GM12874 (cell line): ENCODE measurements at regions not wholly inside any gene's neighbourhood (a gene's known extent, or its start where the extent isn't known, plus 50 kb on each side); places are given as distances from the start of the nearest gene placed in this dataset.

ENCODE experiments used
- TF ChIP-seq, protein P1 (sequence below): IDR thresholded peaks from 2 replicates; pipeline ENCODE4 v1.5.1; 2011; ENCODE audit warnings: low read depth, mild to moderate bottlenecking, control low read depth, low read length, moderate library complexity; ENCODE audit not compliant: insufficient read depth

DNA sequence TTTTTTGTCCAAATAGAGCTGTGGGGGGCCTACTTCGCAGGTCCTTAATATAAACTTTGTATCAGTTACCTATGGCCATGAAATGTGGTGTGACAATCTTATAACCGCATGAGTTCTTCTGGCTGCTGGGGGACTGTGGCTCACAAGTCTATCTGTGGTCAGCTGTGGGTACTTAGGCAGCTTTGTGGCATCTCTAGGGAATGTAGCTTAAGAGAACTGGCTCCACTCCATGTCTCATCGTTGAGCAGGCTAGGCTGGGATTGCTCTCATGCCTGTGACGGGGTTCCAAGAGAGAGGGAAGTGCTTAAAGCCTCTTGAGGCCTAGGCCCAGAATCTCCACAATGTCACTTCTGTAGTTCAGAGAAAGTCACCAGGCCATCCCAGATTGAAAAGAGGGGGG, 140.5 kb downstream of the BTBD3 start:
- TF ChIP-seq, protein P1, sequence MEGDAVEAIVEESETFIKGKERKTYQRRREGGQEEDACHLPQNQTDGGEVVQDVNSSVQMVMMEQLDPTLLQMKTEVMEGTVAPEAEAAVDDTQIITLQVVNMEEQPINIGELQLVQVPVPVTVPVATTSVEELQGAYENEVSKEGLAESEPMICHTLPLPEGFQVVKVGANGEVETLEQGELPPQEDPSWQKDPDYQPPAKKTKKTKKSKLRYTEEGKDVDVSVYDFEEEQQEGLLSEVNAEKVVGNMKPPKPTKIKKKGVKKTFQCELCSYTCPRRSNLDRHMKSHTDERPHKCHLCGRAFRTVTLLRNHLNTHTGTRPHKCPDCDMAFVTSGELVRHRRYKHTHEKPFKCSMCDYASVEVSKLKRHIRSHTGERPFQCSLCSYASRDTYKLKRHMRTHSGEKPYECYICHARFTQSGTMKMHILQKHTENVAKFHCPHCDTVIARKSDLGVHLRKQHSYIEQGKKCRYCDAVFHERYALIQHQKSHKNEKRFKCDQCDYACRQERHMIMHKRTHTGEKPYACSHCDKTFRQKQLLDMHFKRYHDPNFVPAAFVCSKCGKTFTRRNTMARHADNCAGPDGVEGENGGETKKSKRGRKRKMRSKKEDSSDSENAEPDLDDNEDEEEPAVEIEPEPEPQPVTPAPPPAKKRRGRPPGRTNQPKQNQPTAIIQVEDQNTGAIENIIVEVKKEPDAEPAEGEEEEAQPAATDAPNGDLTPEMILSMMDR, result no peak

DNA sequence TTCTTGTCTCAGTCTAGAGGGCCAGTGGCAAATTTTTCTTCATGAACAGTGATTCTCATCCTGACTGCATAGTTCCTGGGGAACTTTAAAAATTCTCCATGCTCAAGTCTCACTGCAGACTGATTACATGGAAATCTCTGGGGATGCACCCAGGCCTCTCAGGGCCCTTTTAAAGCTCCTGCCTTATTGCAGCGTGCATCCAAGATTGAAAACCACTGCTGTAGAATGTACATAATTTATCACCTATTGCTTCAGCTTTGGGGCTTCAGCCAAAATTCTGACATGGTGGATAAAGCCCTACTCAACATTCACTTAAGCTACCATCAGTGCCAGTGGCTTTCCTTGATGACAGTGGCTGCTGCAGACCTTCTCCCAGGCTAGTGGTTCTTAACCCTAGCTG, 143.8 kb downstream of the BTBD3 start:
- TF ChIP-seq, protein P1, result no peak

DNA sequence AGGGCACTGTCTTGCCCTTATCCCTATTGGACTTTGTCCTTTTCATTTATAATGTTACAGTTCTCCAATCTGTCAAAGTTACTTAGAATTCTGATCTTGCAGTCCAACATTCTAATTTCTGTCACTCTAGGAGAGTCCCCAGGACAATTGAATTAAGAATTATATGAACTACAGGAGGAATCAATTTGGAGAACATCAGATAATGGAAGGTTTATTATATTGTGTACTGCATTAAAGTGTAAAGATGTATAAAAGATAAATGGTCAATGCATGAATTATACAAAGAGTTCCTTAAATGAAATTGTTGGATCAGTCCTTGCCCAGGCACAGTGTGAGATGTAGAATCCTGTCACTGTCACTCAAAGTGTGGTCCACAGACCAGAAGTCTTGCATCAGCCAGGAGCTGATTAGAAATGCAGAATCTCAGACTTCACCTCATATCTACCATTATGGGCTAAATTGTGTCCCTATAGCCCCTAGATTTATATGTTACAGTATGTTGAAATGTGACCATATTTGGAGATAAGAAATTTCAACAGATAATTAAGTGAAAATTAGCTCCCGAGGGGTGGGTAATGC, 145.5 kb downstream of the BTBD3 start:
- TF ChIP-seq, protein P1, result no peak

DNA sequence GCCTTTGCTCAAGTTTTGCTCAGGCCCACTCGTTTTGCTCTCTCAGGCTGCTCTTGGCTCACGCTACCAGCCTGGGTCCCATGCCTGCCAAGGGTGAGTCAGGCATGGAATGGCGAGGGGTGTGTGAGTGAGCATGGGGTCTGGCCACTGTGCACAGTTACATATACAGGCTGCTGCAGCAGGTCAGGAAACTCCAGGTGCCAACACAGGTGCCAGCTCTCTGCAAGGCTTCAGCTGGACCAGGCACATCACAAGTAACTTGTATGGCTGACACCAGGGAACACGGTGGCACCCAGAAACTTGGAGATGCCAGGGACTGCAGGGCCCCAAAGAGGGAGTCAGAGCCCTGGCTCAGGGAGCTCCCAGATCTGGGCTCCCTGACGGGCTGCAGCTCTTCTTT, 146.8 kb downstream of the BTBD3 start:
- TF ChIP-seq, protein P1, result no peak

DNA sequence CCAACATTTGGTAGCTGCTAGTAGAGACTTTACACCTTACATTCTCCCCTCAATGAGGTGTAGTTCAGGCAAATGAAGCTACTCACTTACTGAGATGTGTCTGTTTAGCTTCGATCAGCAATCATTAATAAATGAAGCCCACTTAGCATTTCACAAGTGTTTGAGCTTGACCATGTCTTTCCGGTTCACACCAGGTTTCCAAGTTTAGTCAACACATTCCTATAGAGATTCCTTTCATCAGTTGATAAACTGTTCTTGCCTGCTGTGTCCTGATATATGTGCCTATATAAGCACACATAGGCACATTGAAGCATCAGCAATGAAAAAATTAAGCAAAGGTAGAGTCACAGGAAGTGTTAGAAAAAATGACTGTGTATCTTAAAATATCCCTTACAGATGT, 150.0 kb downstream of the BTBD3 start:
- TF ChIP-seq, protein P1, result no peak

DNA sequence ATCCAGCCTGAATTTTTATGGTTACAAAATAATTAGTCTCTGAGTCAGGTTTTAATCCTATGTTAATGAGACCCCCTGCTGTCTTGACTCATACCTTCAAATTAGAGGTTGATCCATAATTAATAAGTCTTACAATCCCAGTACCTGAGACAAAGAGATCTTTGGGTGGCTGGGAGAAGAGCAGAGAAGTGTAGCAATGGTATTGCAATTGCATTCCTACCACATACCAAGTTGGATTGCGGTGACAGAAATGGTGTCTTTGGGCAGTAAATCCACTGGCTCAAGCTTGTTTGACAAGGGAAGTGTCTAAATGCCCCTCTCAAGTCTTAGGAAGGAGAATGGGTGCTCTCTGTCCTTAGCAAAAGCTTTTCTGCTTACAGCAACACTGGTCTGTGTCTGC, 150.4 kb downstream of the BTBD3 start:
- TF ChIP-seq, protein P1, result no peak

DNA sequence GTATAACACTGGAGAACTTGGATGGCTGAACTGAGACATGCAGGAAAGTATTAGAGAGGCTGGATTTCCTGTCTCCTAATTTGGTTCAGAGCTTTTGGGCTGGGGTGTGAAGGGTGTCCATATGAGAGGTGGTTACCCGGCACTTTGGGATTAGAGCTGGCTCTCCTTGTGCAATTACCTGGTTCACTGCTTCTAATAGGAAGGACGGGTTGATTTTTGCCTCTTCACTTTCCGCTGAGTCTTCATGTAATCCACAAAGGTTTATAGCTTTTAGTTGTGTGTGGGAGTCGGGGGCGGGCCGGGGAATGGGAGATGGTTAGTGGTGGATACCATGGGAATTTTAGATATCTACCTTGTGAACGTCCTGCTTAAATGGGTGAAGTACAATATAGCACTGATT, 151.5 kb downstream of the BTBD3 start:
- TF ChIP-seq, protein P1, result no peak
